GM18909 (cell line): ENCODE measurements at regions not wholly inside any gene's neighbourhood (a gene's known extent, or its start where the extent isn't known, plus 50 kb on each side); places are given as distances from the start of the nearest gene placed in this dataset.

Experiments
- ATAC-seq: cut with Tn5 transposase; IDR thresholded peaks from one replicate; pipeline ENCODE4 v1.9.1; 2021; ENCODE audit warnings: mild to moderate bottlenecking; ENCODE audit not compliant: unreplicated experiment, poor library complexity

GRCh38 chr11:111148953-111149352, 96.6 kb upstream of the POU2AF2 start:
- no peak for ATAC-seq

GRCh38 chr11:111148121-111148520, 97.4 kb upstream of the POU2AF2 start:
- ATAC-seq: no peak

- ATAC-seq: no peak
Measured at GRCh38 chr11:111137846-111138245, 107.7 kb upstream of the POU2AF2 start.

GRCh38 chr11:111135778-111136570, 109.6 kb upstream of the POU2AF2 start:
- no peak for ATAC-seq

GRCh38 chr11:111135101-111135500, 110.4 kb upstream of the POU2AF2 start:
- ATAC-seq: no peak

- ATAC-seq: no peak
Measured at GRCh38 chr11:111128076-111128870, 117.3 kb upstream of the POU2AF2 start.

GRCh38 chr11:111124724-111125123, 120.8 kb upstream of the POU2AF2 start:
- ATAC-seq: no peak

- ATAC-seq: peak; percentile 74
Measured at GRCh38 chr11:111123463-111124398, 121.8 kb upstream of the POU2AF2 start.

GRCh38 chr11:111120696-111121302, 124.7 kb upstream of the POU2AF2 start:
- ATAC-seq: no peak

- ATAC-seq: no peak
Measured at GRCh38 chr11:111120161-111120560, 125.4 kb upstream of the POU2AF2 start.

GRCh38 chr11:111119751-111120150, 125.8 kb upstream of the POU2AF2 start:
- no peak for ATAC-seq

GRCh38 chr11:111115890-111116289, 129.6 kb upstream of the POU2AF2 start:
- ATAC-seq: peak; percentile 67

- no peak for ATAC-seq
Measured at GRCh38 chr11:111114091-111114490, 131.4 kb upstream of the POU2AF2 start.

- ATAC-seq: no peak
Measured at GRCh38 chr11:111112614-111113013, 132.9 kb upstream of the POU2AF2 start.

- no peak for ATAC-seq
Measured at GRCh38 chr11:111107501-111107900, 138.0 kb upstream of the POU2AF2 start.

- no peak for ATAC-seq
Measured at GRCh38 chr11:111106641-111107040, 138.9 kb upstream of the POU2AF2 start.

GRCh38 chr11:111105566-111105965, 140.0 kb upstream of the POU2AF2 start:
- no peak for ATAC-seq

GRCh38 chr11:111104185-111104584, 141.3 kb upstream of the POU2AF2 start:
- ATAC-seq: no peak

- ATAC-seq: no peak
Measured at GRCh38 chr11:111101881-111102280, 143.6 kb upstream of the POU2AF2 start.
